GM12878 (cell line): ENCODE measurements at regions not wholly inside any gene's neighbourhood (a gene's known extent, or its start where the extent isn't known, plus 50 kb on each side); places are given as distances from the start of the nearest gene placed in this dataset.

Experiments used
- ATAC-seq: fragments of 200-7000 bp; cut with Tn5 transposase; 3 replicates; pipeline ENCODE4 v1.9.1; 2020; ENCODE audit warnings: mild to moderate bottlenecking, moderate library complexity
- BruUV-seq: library from RNA; stranded (reverse); fragments of 400-500 nt; replicated peaks from 2 replicates; lab custom pipeline; 2021; lab: Mats Ljungman, UMichigan
- CTCF ChIA-PET: fragments of 300-600 bp; sonication (Branson Sonifier 250); formaldehyde crosslinking; extraction: SDS; loops from one replicate; lab custom pipeline; 2021; ENCODE audit warnings: inconsistent platforms; lab: Yijun Ruan, JAX
- POLR2A ChIA-PET: fragments of 350-600 bp; formaldehyde crosslinking; extraction: SDS; loops from one replicate; lab custom pipeline; 2021; ENCODE audit warnings: inconsistent platforms; lab: Charles Lee
- RAD21 ChIA-PET: fragments of 300-600 bp; sonication (Branson Sonifier 250); formaldehyde crosslinking; loops from one replicate; lab custom pipeline; 2023; ENCODE audit warnings: antibody characterized with exemption; ENCODE audit not compliant: unreplicated experiment; lab: Charles Lee
- SMC1A ChIA-PET: fragments of 300-600 bp; sonication (Branson Sonifier 250); formaldehyde crosslinking; loops from one replicate; lab custom pipeline; 2023; ENCODE audit not compliant: unreplicated experiment, uncharacterized antibody; lab: Charles Lee
- DNase-seq: peaks from one replicate; pipeline ENCODE4 v3.0.0-alpha.2; 2011; ENCODE audit warnings: low read depth, low spot score
- FAIRE-seq: peaks from 3 replicates; lab custom pipeline; 2011; peaks lifted over from hg19 to GRCh38; lab: Jason Lieb, UNC
- H2AFZ ChIP-seq: 2 replicates; pipeline ENCODE4 v1.6.0; 2011; ENCODE audit warnings: low read depth, low read length, control low read depth; ENCODE audit not compliant: control insufficient read depth
- H3K27ac ChIP-seq: 2 replicates; pipeline ENCODE4 v1.5.1; 2011; ENCODE audit warnings: control low read depth; ENCODE audit not compliant: control insufficient read depth, insufficient read depth
- H3K27me3 ChIP-seq, 2 experiments: replicated peaks in 1 of 2; 2 replicates each; pipeline versions ENCODE4 v1.6.0 to v1.6.1; 2011; ENCODE audit warnings: low read length in 1 of 2; ENCODE audit not compliant: control insufficient read depth in 2 of 2, insufficient read depth in 2 of 2
- H3K36me3 ChIP-seq, 2 experiments: 2 replicates each; pipeline ENCODE4 v1.5.1; 2011; ENCODE audit warnings: low read length in 1 of 2; ENCODE audit not compliant: control insufficient read depth in 2 of 2, insufficient read depth in 2 of 2
- H3K4me1 ChIP-seq: 2 replicates; pipeline ENCODE4 v1.6.1; 2011; ENCODE audit warnings: mild to moderate bottlenecking, low read length, moderate library complexity, mixed read lengths; ENCODE audit not compliant: control insufficient read depth, insufficient read depth
- H3K4me2 ChIP-seq: 2 replicates; pipeline ENCODE4 v1.6.0; 2011; ENCODE audit warnings: control low read depth; ENCODE audit not compliant: control insufficient read depth, insufficient read depth
- H3K4me3 ChIP-seq: fragments of 200-600 bp; sonication (generic); 2 replicates; pipeline ENCODE4 v1.5.1; 2016
- H3K79me2 ChIP-seq: 2 replicates; pipeline ENCODE4 v1.6.0; 2011; ENCODE audit warnings: low read length; ENCODE audit not compliant: control insufficient read depth, insufficient read depth
- H3K9ac ChIP-seq: 2 replicates; pipeline ENCODE4 v1.8.0; 2011; ENCODE audit warnings: low read length, control low read depth, mixed read lengths; ENCODE audit not compliant: control insufficient read depth, insufficient read depth
- H3K9me3 ChIP-seq: replicated peaks from 3 replicates; pipeline ENCODE4 v1.5.1; 2011; ENCODE audit warnings: mild to moderate bottlenecking, low read length; ENCODE audit not compliant: control insufficient read depth, insufficient read depth
- H4K20me1 ChIP-seq: 2 replicates; pipeline ENCODE4 v1.6.0; 2011; ENCODE audit not compliant: control insufficient read depth, insufficient read depth
- BMI1 ChIP-seq: fragments of 450-650 bp; IDR thresholded peaks from 2 replicates; pipeline ENCODE4 v1.6.1; 2016; ENCODE audit warnings: mild to moderate bottlenecking, moderate library complexity, borderline replicate concordance
- CBX5 ChIP-seq: sonication (generic); IDR thresholded peaks from 2 replicates; pipeline ENCODE4 v1.6.1; 2016; ENCODE audit warnings: low read depth, moderate library complexity, mild to moderate bottlenecking, inconsistent platforms
- CHD2 ChIP-seq: IDR thresholded peaks from 2 replicates; pipeline ENCODE4 v1.6.1; 2011; ENCODE audit warnings: low read depth, low read length, improper control_type of control experiment, borderline replicate concordance
- CHD4 ChIP-seq: fragments of 200-600 bp; sonication (generic); IDR thresholded peaks from 2 replicates; pipeline ENCODE4 v1.6.1; 2016; ENCODE audit warnings: mild to moderate bottlenecking
- MTA3 ChIP-seq: IDR thresholded peaks from 2 replicates; pipeline ENCODE4 v1.6.1; 2012; ENCODE audit warnings: low read length, inconsistent platforms, borderline replicate concordance
- RAD21 ChIP-seq: IDR thresholded peaks from 2 replicates; pipeline ENCODE4 v1.6.1; 2011; ENCODE audit warnings: mild to moderate bottlenecking, low read depth, low read length, moderate library complexity; ENCODE audit not compliant: insufficient read depth
- ZBTB40 ChIP-seq: fragments of 450-650 bp; IDR thresholded peaks from 2 replicates; pipeline ENCODE4 v1.6.1; 2016; ENCODE audit warnings: mild to moderate bottlenecking, moderate library complexity, borderline replicate concordance
- WGBS: methylation state at CpG from one replicate; pipeline ENCODE4 v1.1.6; 2016; ENCODE audit warnings: low lambda C conversion rate; ENCODE audit not compliant: insufficient replicate concordance, insufficient coverage; ENCODE audit errors: missing lambda C conversion rate; 5-methylcytosine and 5-hydroxymethylcytosine counted together
- in situ Hi-C: fragments of 300-500 bp; cut with MboI; formaldehyde crosslinking; loops from 9 replicates; pipeline ENCODE4 v1.14.3; 2018; ENCODE audit warnings: mixed read lengths
- intact Hi-C: fragments of 100-400 bp; cut with micrococcal nuclease; formaldehyde crosslinking; loops from one replicate; pipeline ENCODE4 v1.14.2; 2022; ENCODE audit not compliant: unreplicated experiment

GRCh38 chr2:37532503-37532902, 138.9 kb downstream of the CDC42EP3 start:
- no TSS peak for BruUV-seq
- TF ChIP-seq CBX5 (no peak), CHD4 (no peak)
- DNase-seq (no peak), ATAC-seq (no peak), FAIRE-seq (no peak)
- H3K4me3 ChIP-seq: no peak overlapping the region
- in situ Hi-C loops: no loop called here
- H3K4me2 ChIP-seq: no peak overlapping the region
- H3K4me1 ChIP-seq: no peaks in the 10 kb centered on the region
- WGBS: 100% methylated on average over 2 of the region's 2 CpGs
- H3K36me3 ChIP-seq: no peaks in the 10 kb centered on the region
- H3K9ac ChIP-seq: no peak overlapping the region
- no peaks in the 10 kb centered on the region for H3K27me3 ChIP-seq
- no peaks in the 10 kb centered on the region for H4K20me1 ChIP-seq
- H3K9me3 ChIP-seq: no peaks in the 10 kb centered on the region
- H3K79me2 ChIP-seq: no peaks in the 10 kb centered on the region
- RAD21 ChIA-PET: interaction anchor here (1.0 kb wide), 1 partner anchor 92 kb away, joined by 3 read pairs; no protein-coding TSS in a partner anchor
- no peak overlapping the region for H3K27ac ChIP-seq
- CTCF ChIA-PET: no interaction called here
- POLR2A ChIA-PET: no interaction called here
- intact Hi-C loops: loop anchor here (5.0 kb wide), 1 partner anchor 115 kb away; no protein-coding TSS in a partner anchor
- H2AFZ ChIP-seq: no peak overlapping the region
- SMC1A ChIA-PET: interaction anchor here (1.2 kb wide), 1 partner anchor 26 kb away, joined by 3 read pairs; no protein-coding TSS in a partner anchor

- Histone ChIP-seq H2AFZ (no peak overlapping the region), H3K27me3 (no peaks in the 10 kb centered on the region), H3K4me2 (no peak overlapping the region), H3K79me2 (no peaks in the 10 kb centered on the region), H3K27ac (no peak overlapping the region), H3K36me3 (no peaks in the 10 kb centered on the region), H3K9ac (no peak overlapping the region), H3K9me3 (no peaks in the 10 kb centered on the region), H4K20me1 (no peaks in the 10 kb centered on the region), H3K4me1 (no peaks in the 10 kb centered on the region), H3K4me3 (no peak overlapping the region)
- FAIRE-seq (no peak), DNase-seq (no peak), ATAC-seq (no peak)
- TF ChIP-seq MTA3 (no peak), BMI1 (no peak), ZBTB40 (no peak), CHD2 (no peak), RAD21 (no peak), CHD4 (no peak)
- SMC1A ChIA-PET: interaction anchor here (0.6 to 5.9 kb wide), 14 partner anchors 9 to 327 kb away, joined by 3 to 44 read pairs (median 4); no protein-coding TSS in a partner anchor
- POLR2A ChIA-PET: interaction anchor here (1.2 to 2.3 kb wide), 2 partner anchors 13 to 30 kb away, joined by 6 to 7 read pairs; no protein-coding TSS in a partner anchor
- in situ Hi-C loops (no loop called here), intact Hi-C loops (no loop called here)
- 98% methylated on average over 5 of the region's 5 CpGs for WGBS
- CTCF ChIA-PET: interaction anchor here (0.7 to 3.5 kb wide), 5 partner anchors 8 to 141 kb away, joined by 3 to 35 read pairs (median 4); no protein-coding TSS in a partner anchor
- BruUV-seq: no TSS peak
- RAD21 ChIA-PET: interaction anchor here (2.5 kb wide), 1 partner anchor 21 kb away, joined by 6 read pairs; no protein-coding TSS in a partner anchor
Measured at GRCh38 chr2:37537316-37537715, 134.1 kb downstream of the CDC42EP3 start.
